ENCODE measurements at regions not wholly inside any gene's neighbourhood (a gene's known extent, or its start where the extent isn't known, plus 50 kb on each side); places are given as distances from the start of the nearest gene placed in this dataset.

GRCh38 chr6:178119-178518 lies 114.2 kb upstream of the DUSP22 start:
- TF ChIP-seq CTCF (conservative IDR thresholded peaks at IDR 0.05; ENCODE audit: low read length) (no peak), EZH2phosphoT487 (IDR thresholded peaks at IDR 0.05; ENCODE audit: borderline replicate concordance, low read depth, low read length) (no peak)
